RWPE2 (cell line): ENCODE measurements at regions not wholly inside any gene's neighbourhood (a gene's known extent, or its start where the extent isn't known, plus 50 kb on each side); places are given as distances from the start of the nearest gene placed in this dataset.
"Not testable (repeated sequence)": the region's sequence is repeated elsewhere in the genome, so short reads cannot be mapped to it uniquely, and the experiment has no call there.

Experiments used
- ATAC-seq: fragments of 200-7000 bp; cut with Tn5 transposase; 3 replicates; pipeline ENCODE4 v1.9.1; 2021; ENCODE audit warnings: low read depth
- DNase-seq: peaks from one replicate; pipeline ENCODE4 v3.0.0-alpha.2; 2020; ENCODE audit warnings: low spot score
- H3K27ac ChIP-seq: fragments of 450-650 bp; 2 replicates; pipeline ENCODE4 v1.5.1; 2017; ENCODE audit warnings: mild to moderate bottlenecking; ENCODE audit not compliant: poor library complexity, severe bottlenecking
- H3K27me3 ChIP-seq: fragments of 250-450 bp; sonication (Bioruptor Pico); 2 replicates; pipeline ENCODE4 v1.5.1; 2021; ENCODE audit warnings: mild to moderate bottlenecking, moderate library complexity; ENCODE audit not compliant: insufficient read depth, poor library complexity, severe bottlenecking
- H3K36me3 ChIP-seq: fragments of 250-450 bp; sonication (Bioruptor Pico); 2 replicates; pipeline ENCODE4 v1.5.1; 2020; ENCODE audit warnings: low read depth, mild to moderate bottlenecking, moderate library complexity
- H3K4me1 ChIP-seq: fragments of 250-450 bp; sonication (Bioruptor Pico); 2 replicates; pipeline ENCODE4 v1.5.1; 2021; ENCODE audit warnings: mild to moderate bottlenecking, moderate library complexity; ENCODE audit not compliant: insufficient read depth, poor library complexity, severe bottlenecking
- H3K4me3 ChIP-seq: fragments of 250-450 bp; sonication (Bioruptor Pico); 2 replicates; pipeline ENCODE4 v1.5.1; 2021; ENCODE audit warnings: mild to moderate bottlenecking, moderate library complexity; ENCODE audit not compliant: severe bottlenecking
- H3K9me3 ChIP-seq: fragments of 250-450 bp; sonication (Bioruptor Pico); 2 replicates; pipeline ENCODE4 v1.5.1; 2021; ENCODE audit warnings: mild to moderate bottlenecking, moderate library complexity; ENCODE audit not compliant: severe bottlenecking
- TF ChIP-seq, protein P1 (sequence below): fragments of 450-650 bp; IDR thresholded peaks from one replicate; pipeline ENCODE4 v1.5.1; 2017; ENCODE audit warnings: mild to moderate bottlenecking, moderate library complexity; ENCODE audit not compliant: poor library complexity, severe bottlenecking

DNA sequence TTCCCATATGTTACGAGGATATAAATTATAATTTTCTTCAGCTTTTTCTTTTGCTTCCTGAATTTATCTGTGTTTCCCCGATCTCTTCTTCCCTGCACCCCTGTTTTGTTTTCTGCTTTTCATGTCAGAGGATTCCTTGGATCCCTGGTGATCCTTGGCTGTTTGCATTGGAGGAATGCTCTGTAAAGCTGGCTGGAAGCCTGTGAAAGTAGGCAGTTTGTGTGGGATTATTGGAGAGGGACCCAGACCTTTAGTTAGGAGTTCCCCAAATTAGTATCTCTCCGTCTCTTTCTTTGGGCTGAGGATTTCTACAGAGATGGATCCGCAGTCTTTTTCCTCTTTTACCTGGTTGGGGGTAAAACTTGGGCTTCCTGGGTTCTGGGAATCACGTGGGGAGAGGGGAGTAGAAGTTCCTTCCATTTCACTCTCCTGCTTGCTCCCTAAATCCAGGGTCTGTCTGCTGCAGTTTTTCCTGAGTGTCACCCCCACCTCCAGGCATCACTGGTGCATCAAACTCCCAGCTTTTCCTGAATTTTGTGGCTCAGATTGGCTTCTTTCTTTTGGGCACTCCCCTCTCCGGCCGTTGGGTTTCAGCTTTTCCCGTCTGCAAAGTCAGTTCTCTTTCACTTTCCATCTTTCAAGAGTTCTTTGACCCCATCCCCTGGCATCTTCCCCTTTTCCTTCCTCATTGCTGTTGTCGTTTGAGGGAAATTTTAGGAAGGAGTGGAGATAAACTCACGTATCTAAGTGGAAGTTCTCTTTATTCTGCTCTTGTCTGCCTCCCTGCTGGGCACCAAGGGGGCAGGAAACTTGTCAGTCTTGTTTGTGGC lies 79.1 kb upstream of the ALX4 start:
- ATAC-seq = no peak
- Histone ChIP-seq H3K4me3 (no peak overlapping the region), H3K36me3 (no peaks in the 10 kb centered on the region), H3K4me1 (no peaks in the 10 kb centered on the region), H3K27ac (no peak overlapping the region), H3K9me3 (no peaks in the 10 kb centered on the region), H3K27me3 (peaks cover 5% of the 10 kb centered on the region)
- TF ChIP-seq, protein P1, sequence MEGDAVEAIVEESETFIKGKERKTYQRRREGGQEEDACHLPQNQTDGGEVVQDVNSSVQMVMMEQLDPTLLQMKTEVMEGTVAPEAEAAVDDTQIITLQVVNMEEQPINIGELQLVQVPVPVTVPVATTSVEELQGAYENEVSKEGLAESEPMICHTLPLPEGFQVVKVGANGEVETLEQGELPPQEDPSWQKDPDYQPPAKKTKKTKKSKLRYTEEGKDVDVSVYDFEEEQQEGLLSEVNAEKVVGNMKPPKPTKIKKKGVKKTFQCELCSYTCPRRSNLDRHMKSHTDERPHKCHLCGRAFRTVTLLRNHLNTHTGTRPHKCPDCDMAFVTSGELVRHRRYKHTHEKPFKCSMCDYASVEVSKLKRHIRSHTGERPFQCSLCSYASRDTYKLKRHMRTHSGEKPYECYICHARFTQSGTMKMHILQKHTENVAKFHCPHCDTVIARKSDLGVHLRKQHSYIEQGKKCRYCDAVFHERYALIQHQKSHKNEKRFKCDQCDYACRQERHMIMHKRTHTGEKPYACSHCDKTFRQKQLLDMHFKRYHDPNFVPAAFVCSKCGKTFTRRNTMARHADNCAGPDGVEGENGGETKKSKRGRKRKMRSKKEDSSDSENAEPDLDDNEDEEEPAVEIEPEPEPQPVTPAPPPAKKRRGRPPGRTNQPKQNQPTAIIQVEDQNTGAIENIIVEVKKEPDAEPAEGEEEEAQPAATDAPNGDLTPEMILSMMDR = no peak
- no peak for DNase-seq

DNA sequence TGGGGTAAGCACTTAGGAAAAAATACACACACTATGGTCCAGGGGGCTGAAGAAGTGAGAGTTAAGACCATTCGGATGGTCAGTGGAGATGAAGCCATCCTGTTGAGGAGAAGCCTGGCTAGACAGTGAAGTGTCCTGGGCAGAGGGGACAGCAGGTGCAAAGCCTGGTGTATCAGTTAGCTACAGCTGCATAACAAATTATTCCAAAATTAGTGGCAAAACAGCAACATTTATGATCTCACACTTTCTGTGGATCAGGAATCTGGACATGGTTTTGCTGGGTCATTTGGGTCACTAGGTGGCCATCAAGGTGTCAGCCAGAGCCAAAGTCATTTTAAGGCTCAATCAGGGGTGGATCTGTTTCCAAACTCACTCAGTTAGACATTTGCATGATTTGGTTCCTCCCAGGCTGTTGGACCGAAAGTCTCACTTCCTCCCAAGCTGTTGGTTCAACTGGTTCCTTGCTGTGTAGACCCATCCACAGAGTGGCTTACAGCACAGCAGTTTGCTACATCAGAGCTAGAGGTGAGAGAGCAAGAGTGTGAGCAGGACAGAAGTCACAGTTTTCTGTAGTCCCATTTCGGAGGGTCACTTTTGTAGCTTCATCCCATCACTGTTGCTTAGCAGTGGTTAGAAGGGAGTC lies 80.1 kb upstream of the ALX4 start:
- no peak overlapping the region for H3K4me3 ChIP-seq
- H3K36me3 ChIP-seq = no peaks in the 10 kb centered on the region
- H3K4me1 ChIP-seq = no peaks in the 10 kb centered on the region
- H3K27me3 ChIP-seq = peaks cover 3% of the 10 kb centered on the region
- TF ChIP-seq, protein P1 = no peak
- H3K9me3 ChIP-seq = no peaks in the 10 kb centered on the region
- ATAC-seq (no peak), DNase-seq (no peak)
- no peak overlapping the region for H3K27ac ChIP-seq

DNA sequence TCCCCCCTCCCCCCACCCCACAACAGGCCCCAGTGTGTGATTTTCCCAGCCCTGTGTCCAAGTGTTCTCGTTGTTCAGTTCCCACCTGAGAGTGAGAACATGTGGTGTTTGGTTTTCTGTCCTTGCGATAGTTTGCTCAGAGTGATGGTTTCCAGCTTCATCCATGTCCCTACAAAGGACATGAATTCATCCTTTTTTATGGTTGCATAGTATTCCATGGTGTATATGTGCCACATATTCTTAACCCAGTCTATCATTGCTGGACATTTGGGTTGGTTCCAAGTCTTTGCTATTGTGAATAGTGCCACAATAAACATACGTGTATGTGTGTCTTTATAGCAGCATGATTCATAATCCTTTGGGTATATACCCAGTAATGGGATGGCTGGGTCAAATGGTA lies 81.1 kb upstream of the ALX4 start:
- H3K27me3 ChIP-seq, H3K4me3 ChIP-seq, H3K27ac ChIP-seq, H3K4me1 ChIP-seq, ATAC-seq, H3K36me3 ChIP-seq, DNase-seq, H3K9me3 ChIP-seq: not testable (repeated sequence)

DNA sequence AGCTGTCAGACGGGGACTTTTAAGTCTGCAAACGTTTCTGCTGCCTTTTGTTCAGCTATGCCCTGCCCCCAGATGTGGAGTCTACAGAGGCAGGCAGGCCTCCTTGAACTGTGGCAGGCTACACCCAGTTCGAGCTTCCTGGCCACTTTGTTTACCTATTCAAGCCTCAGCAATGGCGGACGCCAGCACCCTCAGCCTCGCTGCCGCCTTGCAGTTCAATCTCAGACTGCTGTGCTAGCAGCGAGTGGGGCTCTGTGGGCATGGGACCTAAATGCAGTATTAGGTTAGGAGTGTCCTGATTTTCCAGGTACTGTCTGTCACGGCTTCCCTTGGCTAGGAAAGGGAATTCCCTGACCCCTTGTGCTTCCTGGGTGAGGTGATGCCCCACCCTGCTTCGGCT lies 86.8 kb upstream of the ALX4 start:
- H3K9me3 ChIP-seq, H3K27me3 ChIP-seq, H3K4me3 ChIP-seq, ATAC-seq, H3K27ac ChIP-seq, H3K4me1 ChIP-seq, H3K36me3 ChIP-seq: not testable (repeated sequence)
- DNase-seq = peak; percentile 7

DNA sequence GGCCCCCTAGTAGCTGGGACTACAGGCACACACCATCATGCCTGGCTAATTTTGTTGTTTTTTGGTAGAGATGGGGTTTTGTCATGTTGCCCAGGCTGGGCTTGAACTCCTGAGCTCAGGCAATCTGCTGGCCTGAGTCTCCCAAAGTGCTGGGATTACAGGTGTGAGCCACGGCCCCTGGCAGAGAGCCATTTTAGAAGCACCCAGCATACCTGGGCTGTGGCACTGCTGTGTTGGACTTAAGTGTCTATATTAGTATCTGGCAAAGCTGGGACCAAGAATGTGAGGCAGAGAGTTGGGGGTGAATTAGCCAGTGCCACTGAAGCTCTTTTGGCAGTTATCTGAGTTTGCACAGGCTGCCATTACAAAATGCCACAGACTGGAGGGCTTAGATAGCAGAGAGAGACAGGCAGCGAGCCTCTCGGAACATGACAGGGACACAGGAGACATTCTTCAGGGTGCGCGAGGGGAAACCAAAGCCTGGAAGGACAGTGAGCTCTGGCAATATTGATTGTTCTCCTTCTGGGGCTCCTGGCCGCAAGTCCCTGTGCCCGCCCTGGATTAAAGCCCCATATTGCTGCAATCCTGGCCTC lies 87.7 kb upstream of the ALX4 start:
- ATAC-seq = no peak
- Histone ChIP-seq H3K36me3 (no peaks in the 10 kb centered on the region), H3K27me3 (no peaks in the 10 kb centered on the region), H3K27ac (no peak overlapping the region), H3K4me1 (no peaks in the 10 kb centered on the region), H3K9me3 (no peaks in the 10 kb centered on the region), H3K4me3 (no peak overlapping the region)
- DNase-seq = peak; percentile 5
- TF ChIP-seq, protein P1 = no peak
